WTC11 (cell line): ENCODE measurements at regions not wholly inside any gene's neighbourhood (a gene's known extent, or its start where the extent isn't known, plus 50 kb on each side); places are given as distances from the start of the nearest gene placed in this dataset.
A peak's percentile ranks its signal among the peaks of the same experiment; 100 is the strongest.

Source experiments
- ATAC-seq: fragments of 200-7000 bp; cut with Tn5 transposase; 2 replicates; pipeline ENCODE4 v1.10.0; 2021; ENCODE audit warnings: mild to moderate bottlenecking, moderate library complexity
- CTCF ChIA-PET: fragments of 300-600 bp; sonication (Branson Sonifier 250); formaldehyde crosslinking; loops from one replicate; lab custom pipeline; 2021; ENCODE audit warnings: antibody characterized with exemption; lab: Charles Lee
- POLR2A ChIA-PET: fragments of 350-600 bp; sonication (Branson Sonifier 250); formaldehyde crosslinking; loops from one replicate; lab custom pipeline; 2021; ENCODE audit warnings: antibody characterized with exemption; lab: Charles Lee
- DNase-seq: peaks from one replicate; pipeline ENCODE4 v3.0.0; 2021; ENCODE audit warnings: low spot score
- H3K27ac Mint-ChIP-seq: 2 replicates; pipeline ENCODE4 v1.8.0; 2021; ENCODE audit warnings: mixed read lengths
- H3K27me3 Mint-ChIP-seq: 2 replicates; pipeline ENCODE4 v1.8.0; 2021; ENCODE audit warnings: low read depth, mild to moderate bottlenecking, moderate library complexity, mixed read lengths
- H3K36me3 Mint-ChIP-seq: 2 replicates; pipeline ENCODE4 v1.8.0; 2021; ENCODE audit warnings: mixed read lengths
- H3K4me1 Mint-ChIP-seq: 2 replicates; pipeline ENCODE4 v1.8.0; 2022; ENCODE audit warnings: mixed read lengths
- H3K4me3 Mint-ChIP-seq: 2 replicates; pipeline ENCODE4 v1.8.0; 2021; ENCODE audit warnings: mild to moderate bottlenecking, moderate library complexity, mixed read lengths
- H3K9me3 Mint-ChIP-seq: 2 replicates; pipeline ENCODE4 v1.8.0; 2021; ENCODE audit warnings: mixed read lengths
- CBFB ChIP-seq: sonication (generic); formaldehyde crosslinking; IDR thresholded peaks from 2 replicates; pipeline ENCODE4 v1.8.1; 2022; ENCODE audit warnings: mild to moderate bottlenecking, low read depth, missing genetic modification reagents
- FOXJ3 ChIP-seq: sonication (generic); formaldehyde crosslinking; IDR thresholded peaks from 2 replicates; pipeline ENCODE4 v1.9.0; 2021; ENCODE audit warnings: missing genetic modification reagents, mild to moderate bottlenecking, borderline replicate concordance
- FOXK1 ChIP-seq: sonication (generic); formaldehyde crosslinking; IDR thresholded peaks from 2 replicates; pipeline ENCODE4 v1.8.0; 2022; ENCODE audit warnings: mild to moderate bottlenecking, moderate library complexity, missing genetic modification reagents
- HMGA2 ChIP-seq: fragments of 250-450 bp; sonication (Bioruptor Pico); IDR thresholded peaks from 2 replicates; pipeline ENCODE4 v1.4.0; 2021; ENCODE audit warnings: mild to moderate bottlenecking, moderate library complexity
- IRF1 ChIP-seq: sonication (generic); formaldehyde crosslinking; IDR thresholded peaks from 2 replicates; pipeline ENCODE4 v1.8.0; 2023; ENCODE audit warnings: missing genetic modification reagents
- MLX ChIP-seq: sonication (generic); formaldehyde crosslinking; IDR thresholded peaks from 2 replicates; pipeline ENCODE4 v1.8.1; 2023; ENCODE audit warnings: mild to moderate bottlenecking, missing genetic modification reagents, moderate library complexity
- MXD4 ChIP-seq: fragments of 250-450 bp; sonication (Bioruptor Pico); IDR thresholded peaks from 2 replicates; pipeline ENCODE4 v1.8.0; 2021; ENCODE audit warnings: mild to moderate bottlenecking, moderate library complexity, borderline replicate concordance
- NR3C1 ChIP-seq: sonication (generic); formaldehyde crosslinking; conservative IDR thresholded peaks from 2 replicates; pipeline ENCODE4 v1.8.1; 2023; ENCODE audit warnings: low read depth, mild to moderate bottlenecking, missing genetic modification reagents
- OVOL2 ChIP-seq: fragments of 250-450 bp; sonication (Bioruptor Pico); IDR thresholded peaks from 2 replicates; pipeline ENCODE4 v1.9.0; 2021; ENCODE audit warnings: mild to moderate bottlenecking, borderline replicate concordance
- PRDM15 ChIP-seq: sonication (generic); formaldehyde crosslinking; IDR thresholded peaks from 2 replicates; pipeline ENCODE4 v1.8.0; 2022; ENCODE audit warnings: missing genetic modification reagents
- RORB ChIP-seq: fragments of 250-450 bp; sonication (Bioruptor Pico); IDR thresholded peaks from 2 replicates; pipeline ENCODE4 v1.9.0; 2021; ENCODE audit warnings: mild to moderate bottlenecking
- SMAD3 ChIP-seq: sonication (generic); formaldehyde crosslinking; IDR thresholded peaks from 2 replicates; pipeline ENCODE4 v1.8.0; 2022; ENCODE audit warnings: missing genetic modification reagents, mild to moderate bottlenecking, borderline replicate concordance
- TF ChIP-seq, protein P1 (sequence below): sonication (generic); formaldehyde crosslinking; conservative IDR thresholded peaks from 2 replicates; pipeline ENCODE4 v1.8.1; 2023; ENCODE audit warnings: mild to moderate bottlenecking, low read depth, missing genetic modification reagents, moderate library complexity
- TF ChIP-seq, protein P2 (sequence below): fragments of 250-450 bp; sonication (Bioruptor Pico); conservative IDR thresholded peaks from 2 replicates; pipeline ENCODE4 v1.9.0; 2021; ENCODE audit warnings: mild to moderate bottlenecking
- TF ChIP-seq, protein P3 (sequence below): fragments of 250-450 bp; sonication (Bioruptor Pico); IDR thresholded peaks from 2 replicates; pipeline ENCODE4 v1.9.0; 2021; ENCODE audit warnings: mild to moderate bottlenecking
- TF ChIP-seq, protein P4 (sequence below): sonication (generic); formaldehyde crosslinking; IDR thresholded peaks from 2 replicates; pipeline ENCODE4 v1.8.1; 2023; ENCODE audit warnings: mild to moderate bottlenecking, moderate library complexity, missing genetic modification reagents
- TF ChIP-seq, protein P5 (sequence below): sonication (generic); formaldehyde crosslinking; IDR thresholded peaks from 2 replicates; pipeline ENCODE4 v1.8.1; 2023; ENCODE audit warnings: mild to moderate bottlenecking, missing genetic modification reagents

DNA sequence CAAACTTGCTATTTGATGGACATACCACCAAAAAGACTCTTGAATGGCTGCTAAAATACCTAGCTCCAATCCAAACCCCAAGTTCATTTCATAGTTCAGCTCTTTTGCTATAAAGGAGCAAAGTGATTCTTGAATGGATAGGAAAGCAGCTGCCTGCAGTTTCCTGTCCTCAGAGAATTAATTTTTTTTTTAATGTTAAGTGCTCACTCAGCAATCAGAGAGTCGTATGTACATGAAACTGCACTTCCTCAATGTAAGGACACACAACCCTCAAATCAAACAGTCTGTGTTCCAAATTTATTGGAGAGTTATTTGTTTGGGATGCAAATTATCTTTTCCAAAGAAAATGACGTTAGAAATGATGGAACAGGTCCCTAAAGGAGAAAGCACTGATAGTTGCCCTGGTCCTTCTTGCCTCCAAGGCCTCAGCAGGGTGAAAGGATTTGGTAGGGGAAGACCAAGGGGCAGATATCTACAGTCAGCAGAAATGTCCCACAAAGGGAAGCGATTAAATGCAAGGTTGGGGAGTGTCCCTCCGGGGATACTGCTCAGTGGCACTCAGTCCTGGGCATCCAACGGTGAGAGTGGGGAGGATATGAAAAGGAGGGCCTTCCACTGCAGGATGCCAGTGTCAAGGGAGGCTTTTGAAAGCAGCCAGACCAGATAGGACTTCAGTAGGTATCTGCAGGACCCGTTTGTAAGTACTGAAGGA is 67.2 kb upstream of the RASGEF1B start:
- no peaks in the 10 kb centered on the region for H3K4me1 Mint-ChIP-seq
- H3K9me3 Mint-ChIP-seq = peaks cover 9% of the 10 kb centered on the region
- no peak for DNase-seq
- peaks cover 4% of the 10 kb centered on the region; the same call in 1 of the 2 replicates for H3K36me3 Mint-ChIP-seq
- TF ChIP-seq FOXJ3 (CRISPR knock-in tag) (no peak), OVOL2 (CRISPR knock-in tag) (no peak), HMGA2 (CRISPR knock-in tag) (no peak), RORB (no peak)
- no peak for ATAC-seq
- no peak overlapping the region for H3K4me3 Mint-ChIP-seq
- CTCF ChIA-PET = no interaction called here
- no peaks in the 10 kb centered on the region; the same call in 1 of the 2 replicates for H3K27me3 Mint-ChIP-seq
- POLR2A ChIA-PET = interaction anchor here (0.9 kb wide), 1 partner anchor 25 kb away, joined by 3 read pairs; no protein-coding TSS in a partner anchor
- H3K27ac Mint-ChIP-seq = no peak overlapping the region

DNA sequence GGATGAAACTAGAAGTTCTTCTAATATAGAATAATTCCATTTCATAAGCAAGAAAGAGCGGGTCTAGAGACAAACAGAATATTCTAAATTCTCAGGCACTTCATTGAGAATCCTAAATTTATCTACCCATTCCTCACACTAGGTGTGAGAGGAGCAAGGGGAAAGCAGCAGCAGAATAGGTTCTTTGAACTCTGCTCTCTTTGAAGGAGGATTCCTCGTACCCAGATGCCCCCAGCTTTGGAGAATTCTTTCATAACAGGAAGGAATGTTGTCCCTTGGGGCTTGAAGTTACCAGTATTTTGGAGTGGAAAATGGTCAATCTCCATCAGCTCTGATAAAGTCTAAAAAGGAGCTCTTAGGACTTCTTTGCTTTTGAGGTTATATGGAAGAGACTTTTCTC is 59.7 kb upstream of the RASGEF1B start:
- peak; percentile 53 for ATAC-seq
- H3K9me3 Mint-ChIP-seq = no peaks in the 10 kb centered on the region
- CTCF ChIA-PET = no interaction called here
- no peak overlapping the region for H3K27ac Mint-ChIP-seq
- no peaks in the 10 kb centered on the region; the same call in 1 of the 2 replicates for H3K27me3 Mint-ChIP-seq
- H3K36me3 Mint-ChIP-seq = no peaks in the 10 kb centered on the region
- DNase-seq = no peak
- POLR2A ChIA-PET = no interaction called here
- TF ChIP-seq, protein P1, sequence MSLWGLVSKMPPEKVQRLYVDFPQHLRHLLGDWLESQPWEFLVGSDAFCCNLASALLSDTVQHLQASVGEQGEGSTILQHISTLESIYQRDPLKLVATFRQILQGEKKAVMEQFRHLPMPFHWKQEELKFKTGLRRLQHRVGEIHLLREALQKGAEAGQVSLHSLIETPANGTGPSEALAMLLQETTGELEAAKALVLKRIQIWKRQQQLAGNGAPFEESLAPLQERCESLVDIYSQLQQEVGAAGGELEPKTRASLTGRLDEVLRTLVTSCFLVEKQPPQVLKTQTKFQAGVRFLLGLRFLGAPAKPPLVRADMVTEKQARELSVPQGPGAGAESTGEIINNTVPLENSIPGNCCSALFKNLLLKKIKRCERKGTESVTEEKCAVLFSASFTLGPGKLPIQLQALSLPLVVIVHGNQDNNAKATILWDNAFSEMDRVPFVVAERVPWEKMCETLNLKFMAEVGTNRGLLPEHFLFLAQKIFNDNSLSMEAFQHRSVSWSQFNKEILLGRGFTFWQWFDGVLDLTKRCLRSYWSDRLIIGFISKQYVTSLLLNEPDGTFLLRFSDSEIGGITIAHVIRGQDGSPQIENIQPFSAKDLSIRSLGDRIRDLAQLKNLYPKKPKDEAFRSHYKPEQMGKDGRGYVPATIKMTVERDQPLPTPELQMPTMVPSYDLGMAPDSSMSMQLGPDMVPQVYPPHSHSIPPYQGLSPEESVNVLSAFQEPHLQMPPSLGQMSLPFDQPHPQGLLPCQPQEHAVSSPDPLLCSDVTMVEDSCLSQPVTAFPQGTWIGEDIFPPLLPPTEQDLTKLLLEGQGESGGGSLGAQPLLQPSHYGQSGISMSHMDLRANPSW (CRISPR knock-in tag) = no peak
- TF ChIP-seq, protein P2, sequence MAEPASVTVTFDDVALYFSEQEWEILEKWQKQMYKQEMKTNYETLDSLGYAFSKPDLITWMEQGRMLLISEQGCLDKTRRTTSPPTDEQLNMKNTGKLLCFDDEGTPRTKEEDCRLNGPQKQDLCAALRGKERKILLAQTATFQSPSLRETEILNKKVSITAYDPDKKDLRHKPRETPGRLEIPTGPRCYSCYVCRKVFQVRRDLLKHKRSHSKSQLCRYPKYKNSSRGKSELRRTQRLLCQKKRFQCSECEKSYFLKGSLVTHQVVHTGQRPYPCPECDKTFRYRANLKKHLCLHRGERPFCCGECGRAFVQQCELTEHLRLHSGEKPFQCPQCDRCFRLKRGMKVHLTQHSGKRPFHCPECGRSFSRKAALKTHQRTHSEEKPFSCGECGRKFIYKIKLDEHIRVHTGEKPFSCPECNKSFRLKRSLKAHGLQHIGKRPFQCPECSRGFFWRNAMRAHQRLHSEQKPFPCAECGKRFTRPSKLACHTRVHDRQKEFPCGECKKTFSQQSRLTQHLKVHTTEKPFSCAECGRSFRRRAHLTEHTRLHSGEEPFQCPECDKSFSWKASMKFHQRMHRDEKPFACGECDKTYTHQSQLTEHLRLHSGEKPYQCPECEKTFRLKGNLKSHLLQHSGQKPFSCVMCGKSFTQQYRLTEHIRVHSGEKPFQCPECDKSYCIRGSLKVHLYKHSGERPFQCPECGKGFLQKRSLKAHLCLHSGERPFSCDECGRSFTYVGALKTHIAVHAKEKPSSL (CRISPR knock-in tag) = no peak
- no peak for TF ChIP-seq FOXK1 (CRISPR knock-in tag)
- TF ChIP-seq MXD4 (CRISPR knock-in tag) = no peak
- TF ChIP-seq, protein P3, sequence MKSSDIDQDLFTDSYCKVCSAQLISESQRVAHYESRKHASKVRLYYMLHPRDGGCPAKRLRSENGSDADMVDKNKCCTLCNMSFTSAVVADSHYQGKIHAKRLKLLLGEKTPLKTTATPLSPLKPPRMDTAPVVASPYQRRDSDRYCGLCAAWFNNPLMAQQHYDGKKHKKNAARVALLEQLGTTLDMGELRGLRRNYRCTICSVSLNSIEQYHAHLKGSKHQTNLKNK = no peak
- TF ChIP-seq, protein P4, sequence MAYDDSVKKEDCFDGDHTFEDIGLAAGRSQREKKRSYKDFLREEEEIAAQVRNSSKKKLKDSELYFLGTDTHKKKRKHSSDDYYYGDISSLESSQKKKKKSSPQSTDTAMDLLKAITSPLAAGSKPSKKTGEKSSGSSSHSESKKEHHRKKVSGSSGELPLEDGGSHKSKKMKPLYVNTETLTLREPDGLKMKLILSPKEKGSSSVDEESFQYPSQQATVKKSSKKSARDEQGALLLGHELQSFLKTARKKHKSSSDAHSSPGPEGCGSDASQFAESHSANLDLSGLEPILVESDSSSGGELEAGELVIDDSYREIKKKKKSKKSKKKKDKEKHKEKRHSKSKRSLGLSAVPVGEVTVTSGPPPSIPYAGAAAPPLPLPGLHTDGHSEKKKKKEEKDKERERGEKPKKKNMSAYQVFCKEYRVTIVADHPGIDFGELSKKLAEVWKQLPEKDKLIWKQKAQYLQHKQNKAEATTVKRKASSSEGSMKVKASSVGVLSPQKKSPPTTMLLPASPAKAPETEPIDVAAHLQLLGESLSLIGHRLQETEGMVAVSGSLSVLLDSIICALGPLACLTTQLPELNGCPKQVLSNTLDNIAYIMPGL = no peak
- TF ChIP-seq PRDM15 (CRISPR knock-in tag) = no peak
- TF ChIP-seq SMAD3 (CRISPR knock-in tag) = no peak
- TF ChIP-seq NR3C1 (CRISPR knock-in tag) = no peak
- no peak for TF ChIP-seq IRF1 (CRISPR knock-in tag)
- TF ChIP-seq, protein P5, sequence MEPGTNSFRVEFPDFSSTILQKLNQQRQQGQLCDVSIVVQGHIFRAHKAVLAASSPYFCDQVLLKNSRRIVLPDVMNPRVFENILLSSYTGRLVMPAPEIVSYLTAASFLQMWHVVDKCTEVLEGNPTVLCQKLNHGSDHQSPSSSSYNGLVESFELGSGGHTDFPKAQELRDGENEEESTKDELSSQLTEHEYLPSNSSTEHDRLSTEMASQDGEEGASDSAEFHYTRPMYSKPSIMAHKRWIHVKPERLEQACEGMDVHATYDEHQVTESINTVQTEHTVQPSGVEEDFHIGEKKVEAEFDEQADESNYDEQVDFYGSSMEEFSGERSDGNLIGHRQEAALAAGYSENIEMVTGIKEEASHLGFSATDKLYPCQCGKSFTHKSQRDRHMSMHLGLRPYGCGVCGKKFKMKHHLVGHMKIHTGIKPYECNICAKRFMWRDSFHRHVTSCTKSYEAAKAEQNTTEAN = no peak
- no peak for TF ChIP-seq CBFB (CRISPR knock-in tag)
- no peak for TF ChIP-seq MLX (CRISPR knock-in tag)
- no peaks in the 10 kb centered on the region for H3K4me1 Mint-ChIP-seq
- H3K4me3 Mint-ChIP-seq = no peak overlapping the region
